Activated CD4-positive, alpha-beta T cell treated with anti-CD3 and anti-CD28 coated beads for 36 hours (primary cell): ENCODE measurements at regions not wholly inside any gene's neighbourhood (a gene's known extent, or its start where the extent isn't known, plus 50 kb on each side); places are given as distances from the start of the nearest gene placed in this dataset.
"Not testable (repeated sequence)": the region's sequence is repeated elsewhere in the genome, so short reads cannot be mapped to it uniquely, and the experiment has no call there.

Experiments
- ATAC-seq: fragments of 200-7000 bp; cut with Tn5 transposase; one replicate; pipeline ENCODE4 v1.10.0; 2021; ENCODE audit warnings: mild to moderate bottlenecking, moderate library complexity
- CTCF ChIA-PET: fragments of 350-600 bp; sonication (Branson Sonifier 250); formaldehyde crosslinking; loops from one replicate; lab custom pipeline; 2021; ENCODE audit warnings: antibody characterized with exemption; lab: Charles Lee
- POLR2A ChIA-PET: fragments of 350-600 bp; sonication (Branson Sonifier 250); formaldehyde crosslinking; loops from one replicate; lab custom pipeline; 2021; ENCODE audit warnings: antibody characterized with exemption, inconsistent platforms; lab: Charles Lee
- DNase-seq: peaks from one replicate; pipeline ENCODE4 v3.0.0-alpha.2; 2020
- H3K27ac Mint-ChIP-seq: one replicate; pipeline ENCODE4 v1.8.0; 2021; ENCODE audit warnings: mixed read lengths
- H3K27me3 Mint-ChIP-seq: one replicate; pipeline ENCODE4 v1.8.0; 2021; ENCODE audit warnings: mixed read lengths
- H3K36me3 Mint-ChIP-seq: one replicate; pipeline ENCODE4 v1.8.0; 2021; ENCODE audit warnings: low read depth, mixed read lengths
- H3K4me1 Mint-ChIP-seq: one replicate; pipeline ENCODE4 v1.8.0; 2021; ENCODE audit warnings: mixed read lengths
- H3K4me3 Mint-ChIP-seq: one replicate; pipeline ENCODE4 v1.8.0; 2021; ENCODE audit warnings: mild to moderate bottlenecking, moderate library complexity, mixed read lengths
- H3K9me3 Mint-ChIP-seq: one replicate; pipeline ENCODE4 v1.8.0; 2021; ENCODE audit warnings: low read depth, mixed read lengths
- intact Hi-C, 2 experiments: fragments of 100-400 bp; cut with DNase I in 1 of 2; cut with micrococcal nuclease in 1 of 2; formaldehyde crosslinking; loops; one replicate each; pipeline versions ENCODE4 v1.14.2 to v1.15.1; 2022 to 2024; cut with DNase I, micrococcal nuclease

DNA sequence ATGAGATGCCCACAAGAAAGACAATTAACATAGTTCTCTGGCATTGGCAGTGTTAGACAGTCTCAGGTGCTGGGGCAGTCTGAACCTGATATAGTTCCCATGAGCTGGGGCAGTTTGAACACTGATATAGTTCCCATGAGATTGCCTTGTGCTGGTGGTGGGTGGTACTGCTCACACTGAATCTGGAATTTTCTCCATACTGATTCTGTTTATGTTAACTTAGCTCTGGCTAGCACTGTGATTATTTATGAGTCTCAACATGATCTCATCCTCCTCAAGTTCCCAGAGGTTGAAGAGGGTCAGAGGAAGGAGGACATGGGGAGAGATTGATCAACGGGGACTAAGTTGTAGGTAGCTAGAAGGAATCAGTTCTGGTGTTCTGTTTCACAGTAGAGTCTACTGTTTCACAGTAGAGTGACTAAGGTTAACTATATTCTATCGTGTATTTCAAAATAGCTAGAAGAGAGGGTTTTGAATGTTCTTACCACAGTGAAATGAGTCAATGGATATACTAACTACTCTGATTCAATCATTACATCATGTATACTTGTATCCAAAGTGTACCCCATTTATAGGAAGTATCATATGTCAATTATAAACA lies 379.9 kb downstream of the ADAM29 start:
- no peaks in the 10 kb centered on the region for H3K27me3 Mint-ChIP-seq
- H3K4me1 Mint-ChIP-seq: no peaks in the 10 kb centered on the region
- ATAC-seq: no peak
- no peaks in the 10 kb centered on the region for H3K9me3 Mint-ChIP-seq
- H3K4me3 Mint-ChIP-seq: no peak overlapping the region
- no peak for DNase-seq
- CTCF ChIA-PET: no interaction called here
- no peaks in the 10 kb centered on the region for H3K36me3 Mint-ChIP-seq
- no peak overlapping the region for H3K27ac Mint-ChIP-seq
- POLR2A ChIA-PET: no interaction called here
- intact Hi-C loops: no loop called here

DNA sequence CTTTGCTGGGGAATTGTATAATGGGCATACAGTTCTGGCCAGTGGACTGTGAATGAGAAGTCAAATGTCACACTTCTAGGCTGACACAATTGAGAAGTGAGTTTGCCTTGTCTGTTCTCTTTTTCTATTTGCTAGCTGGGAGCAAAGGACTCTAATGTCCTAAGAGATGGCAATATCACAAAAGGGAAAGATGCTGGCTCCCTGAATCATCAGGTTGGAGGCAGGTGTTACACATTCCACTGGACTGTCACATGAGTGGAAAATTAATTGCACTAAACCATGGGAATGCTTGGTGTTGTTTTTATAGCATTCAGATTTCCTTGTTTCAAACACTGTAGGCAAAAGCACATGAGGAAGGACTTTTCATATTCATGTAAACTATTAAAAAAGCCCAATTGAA lies 388.3 kb downstream of the ADAM29 start:
- H3K36me3 Mint-ChIP-seq: no peaks in the 10 kb centered on the region
- no peak overlapping the region for H3K27ac Mint-ChIP-seq
- no peaks in the 10 kb centered on the region for H3K27me3 Mint-ChIP-seq
- ATAC-seq (no peak), DNase-seq (no peak)
- POLR2A ChIA-PET: no interaction called here
- no peak overlapping the region for H3K4me3 Mint-ChIP-seq
- no peaks in the 10 kb centered on the region for H3K9me3 Mint-ChIP-seq
- intact Hi-C loops: no loop called here
- H3K4me1 Mint-ChIP-seq: no peaks in the 10 kb centered on the region
- CTCF ChIA-PET: no interaction called here

- DNase-seq (no peak), ATAC-seq (no peak)
- Mint-ChIP-seq H3K4me3 (no peak overlapping the region), H3K36me3 (no peaks in the 10 kb centered on the region), H3K27ac (no peak overlapping the region), H3K9me3 (no peaks in the 10 kb centered on the region), H3K27me3 (no peaks in the 10 kb centered on the region), H3K4me1 (no peaks in the 10 kb centered on the region)
- intact Hi-C loops: no loop called here
- POLR2A ChIA-PET: no interaction called here
- CTCF ChIA-PET: interaction anchor here (0.7 kb wide), 1 partner anchor 89 kb away, joined by 4 read pairs; no protein-coding TSS in a partner anchor
Measured at GRCh38 chr4:175307326-175307725, 389.2 kb downstream of the ADAM29 start.

GRCh38 chr4:175308236-175308635 lies 390.1 kb downstream of the ADAM29 start:
- Mint-ChIP-seq H3K9me3 (no peaks in the 10 kb centered on the region), H3K27ac (no peak overlapping the region), H3K27me3 (no peaks in the 10 kb centered on the region), H3K36me3 (no peaks in the 10 kb centered on the region), H3K4me1 (no peaks in the 10 kb centered on the region), H3K4me3 (no peak overlapping the region)
- ChIA-PET POLR2A (no interaction called here), CTCF (no interaction called here)
- no peak for ATAC-seq
- intact Hi-C loops: no loop called here
- DNase-seq: no peak

DNA sequence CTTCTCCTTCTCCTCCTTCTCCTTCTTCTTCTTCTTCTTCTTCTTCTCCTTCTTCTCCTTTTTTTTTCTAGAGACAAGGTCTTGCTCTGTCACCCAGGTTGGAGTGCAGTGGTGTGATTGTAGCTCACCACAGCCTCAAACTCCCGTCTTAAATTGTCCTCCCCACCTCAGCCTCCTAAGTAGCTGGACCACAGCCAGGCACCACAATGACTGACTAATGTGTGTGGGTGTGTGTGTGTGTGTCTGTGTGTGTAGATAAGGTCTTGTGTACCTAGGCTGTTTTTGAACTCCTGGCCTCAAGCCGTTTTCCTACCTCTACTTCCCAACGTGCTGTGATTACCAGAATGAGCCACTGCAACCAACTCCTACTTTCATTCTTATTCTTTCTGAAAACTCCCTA lies 390.9 kb downstream of the ADAM29 start:
- intact Hi-C loops: no loop called here
- Mint-ChIP-seq H3K27me3 (no peaks in the 10 kb centered on the region), H3K9me3 (no peaks in the 10 kb centered on the region), H3K27ac (no peak overlapping the region), H3K36me3 (no peaks in the 10 kb centered on the region), H3K4me3 (no peak overlapping the region), H3K4me1 (no peaks in the 10 kb centered on the region)
- ATAC-seq: no peak
- DNase-seq: no peak
- ChIA-PET CTCF (no interaction called here), POLR2A (no interaction called here)

- no peak for ATAC-seq
- Mint-ChIP-seq H3K36me3 (no peaks in the 10 kb centered on the region), H3K4me1 (no peaks in the 10 kb centered on the region), H3K27me3 (no peaks in the 10 kb centered on the region), H3K27ac (no peak overlapping the region), H3K4me3 (no peak overlapping the region), H3K9me3 (peaks cover 3% of the 10 kb centered on the region)
- DNase-seq: no peak
- intact Hi-C loops: no loop called here
- ChIA-PET CTCF (no interaction called here), POLR2A (no interaction called here)
Measured at GRCh38 chr4:175325230-175325629, 407.1 kb downstream of the ADAM29 start.

- H3K27ac Mint-ChIP-seq: no peak overlapping the region
- no peak overlapping the region for H3K4me3 Mint-ChIP-seq
- no peaks in the 10 kb centered on the region for H3K4me1 Mint-ChIP-seq
- intact Hi-C loops: no loop called here
- H3K27me3 Mint-ChIP-seq: no peaks in the 10 kb centered on the region
- POLR2A ChIA-PET: no interaction called here
- H3K9me3 Mint-ChIP-seq: peaks cover 3% of the 10 kb centered on the region
- CTCF ChIA-PET: no interaction called here
- no peak for ATAC-seq
- no peak for DNase-seq
- no peaks in the 10 kb centered on the region for H3K36me3 Mint-ChIP-seq
Measured at GRCh38 chr4:175326796-175327195, 408.6 kb downstream of the ADAM29 start.

DNA sequence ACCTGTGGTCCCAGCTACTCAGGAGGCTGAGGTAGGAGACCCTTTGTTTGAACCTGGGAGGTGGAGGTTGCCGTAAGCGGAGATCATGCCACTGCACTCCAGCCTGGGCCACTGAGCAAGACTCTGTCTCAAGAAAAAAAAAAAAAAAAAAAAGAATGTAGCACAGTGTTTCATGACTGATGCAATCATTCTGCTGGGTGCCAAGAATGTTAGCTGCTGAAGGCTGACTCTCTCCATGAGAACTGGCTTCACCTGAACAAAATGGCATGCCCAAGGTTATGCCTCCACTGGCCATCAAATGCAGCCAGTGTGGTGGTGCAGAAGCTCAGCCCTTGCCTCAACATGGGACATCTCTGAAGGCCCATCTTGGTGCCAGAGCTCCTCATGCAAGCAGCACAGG lies 412.1 kb downstream of the ADAM29 start:
- Mint-ChIP-seq H3K27me3 (no peaks in the 10 kb centered on the region), H3K4me1 (no peaks in the 10 kb centered on the region), H3K36me3 (no peaks in the 10 kb centered on the region), H3K27ac (no peak overlapping the region), H3K9me3 (peaks cover 3% of the 10 kb centered on the region), H3K4me3 (no peak overlapping the region)
- POLR2A ChIA-PET: no interaction called here
- ATAC-seq: no peak
- intact Hi-C loops: no loop called here
- DNase-seq: no peak
- CTCF ChIA-PET: no interaction called here

GRCh38 chr4:175330652-175331051 lies 412.5 kb downstream of the ADAM29 start:
- Mint-ChIP-seq H3K4me3 (no peak overlapping the region), H3K27me3 (no peaks in the 10 kb centered on the region), H3K4me1 (no peaks in the 10 kb centered on the region), H3K36me3 (no peaks in the 10 kb centered on the region), H3K27ac (no peak overlapping the region), H3K9me3 (peaks cover 3% of the 10 kb centered on the region)
- CTCF ChIA-PET: no interaction called here
- no peak for ATAC-seq
- intact Hi-C loops: no loop called here
- DNase-seq: no peak
- POLR2A ChIA-PET: no interaction called here

GRCh38 chr4:175335331-175335730 lies 417.2 kb downstream of the ADAM29 start:
- CTCF ChIA-PET: no interaction called here
- Mint-ChIP-seq H3K27ac (no peak overlapping the region), H3K36me3 (no peaks in the 10 kb centered on the region), H3K4me1 (no peaks in the 10 kb centered on the region), H3K27me3 (no peaks in the 10 kb centered on the region), H3K4me3 (no peak overlapping the region), H3K9me3 (no peaks in the 10 kb centered on the region)
- ATAC-seq: no peak
- intact Hi-C loops: no loop called here
- DNase-seq: no peak
- POLR2A ChIA-PET: no interaction called here

DNA sequence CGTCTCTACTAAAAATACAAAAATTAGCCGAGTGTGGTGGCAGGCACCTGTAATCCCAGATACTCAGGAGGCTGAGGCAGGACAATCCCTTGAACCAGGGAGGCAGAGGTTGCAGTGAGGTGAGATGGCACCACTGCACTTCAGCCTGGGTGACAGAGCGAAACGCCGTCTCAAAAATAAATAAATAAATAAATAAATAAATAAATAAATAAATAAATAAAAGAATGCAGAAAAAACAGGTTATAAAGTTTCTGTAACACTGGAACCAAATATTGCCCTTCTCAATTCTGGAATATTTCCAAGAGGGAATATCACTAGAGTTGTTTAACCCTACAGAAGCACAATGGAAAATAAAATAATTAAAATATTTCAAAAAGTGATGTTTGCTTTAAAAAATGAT lies 418.4 kb downstream of the ADAM29 start:
- POLR2A ChIA-PET, H3K4me1 Mint-ChIP-seq, H3K9me3 Mint-ChIP-seq, H3K27me3 Mint-ChIP-seq, ATAC-seq, H3K36me3 Mint-ChIP-seq, DNase-seq, H3K27ac Mint-ChIP-seq, intact Hi-C loops, CTCF ChIA-PET, H3K4me3 Mint-ChIP-seq: not testable (repeated sequence)

- Mint-ChIP-seq H3K36me3 (no peaks in the 10 kb centered on the region), H3K9me3 (peaks cover 6% of the 10 kb centered on the region), H3K4me3 (no peak overlapping the region), H3K4me1 (no peaks in the 10 kb centered on the region), H3K27ac (no peak overlapping the region), H3K27me3 (no peaks in the 10 kb centered on the region)
- intact Hi-C loops: no loop called here
- ATAC-seq (no peak), DNase-seq (no peak)
- POLR2A ChIA-PET: no interaction called here
- CTCF ChIA-PET: no interaction called here
Measured at GRCh38 chr4:175339100-175339707, 421.0 kb downstream of the ADAM29 start.
